Endothelial cell of umbilical vein (primary cell): ENCODE measurements at regions not wholly inside any gene's neighbourhood (a gene's known extent, or its start where the extent isn't known, plus 50 kb on each side); places are given as distances from the start of the nearest gene placed in this dataset.

ENCODE experiments used
- BruUV-seq: library from RNA; stranded (reverse); fragments of 400-500 nt; replicated peaks from 2 replicates; lab custom pipeline; 2021; lab: Mats Ljungman, UMichigan
- CTCF ChIA-PET: fragments of 300-600, 350-600 bp; sonication (Branson Sonifier 250); formaldehyde crosslinking; loops from one replicate; lab custom pipeline; 2021; ENCODE audit warnings: antibody characterized with exemption, inconsistent platforms; lab: Charles Lee
- POLR2A ChIA-PET: fragments of 300-600, 350-600 bp; sonication (Branson Sonifier 250); formaldehyde crosslinking; loops from one replicate; lab custom pipeline; 2021; ENCODE audit warnings: antibody characterized with exemption, inconsistent platforms; lab: Charles Lee
- DNase-seq: peaks from one replicate; pipeline ENCODE4 v3.0.0-alpha.2; 2011; ENCODE audit warnings: low read depth, low spot score
- FAIRE-seq: peaks from 2 replicates; lab custom pipeline; 2011; peaks lifted over from hg19 to GRCh38; lab: Jason Lieb, UNC
- H2AFZ ChIP-seq: 2 replicates; pipeline ENCODE4 v1.6.0; 2012; ENCODE audit warnings: low read depth, low read length, control low read depth, inconsistent platforms
- H3K27ac ChIP-seq: 2 replicates; pipeline ENCODE4 v1.5.1; 2011; ENCODE audit warnings: low read depth, mild to moderate bottlenecking, control low read depth, low read length, moderate library complexity; ENCODE audit not compliant: insufficient read depth
- H3K27me3 ChIP-seq, 2 experiments: 2 replicates each; pipeline versions ENCODE4 v1.6.0 to v1.6.1; 2011; ENCODE audit warnings: low read length in 2 of 2, mixed read lengths in 1 of 2; ENCODE audit not compliant: control insufficient read depth in 2 of 2, insufficient read depth in 2 of 2
- H3K36me3 ChIP-seq, 2 experiments: 2 replicates in 1 of 2; 3 replicates in 1 of 2; pipeline ENCODE4 v1.5.1; 2011; ENCODE audit warnings: low read length in 2 of 2, mild to moderate bottlenecking in 1 of 2, moderate library complexity in 1 of 2; ENCODE audit not compliant: control insufficient read depth in 2 of 2, insufficient read depth in 2 of 2; ENCODE audit errors: extremely low read depth in 1 of 2
- H3K4me1 ChIP-seq: 3 replicates; pipeline ENCODE4 v1.5.1; 2011; ENCODE audit warnings: mild to moderate bottlenecking, low read length; ENCODE audit not compliant: control insufficient read depth, insufficient read depth; ENCODE audit errors: extremely low read depth
- H3K4me2 ChIP-seq: 2 replicates; pipeline ENCODE4 v1.6.1; 2011; ENCODE audit warnings: low read length, control low read depth, mixed read lengths; ENCODE audit not compliant: insufficient read depth
- H3K4me3 ChIP-seq, 3 experiments: fragments of 200-600 bp in 1 of 3; sonication (generic), shearing (Covaris generic) in 1 of 3; replicated peaks in 1 of 3; 2 replicates each; pipeline ENCODE4 v1.5.1; 2011 to 2016; ENCODE audit warnings: control low read depth in 3 of 3, low read length in 3 of 3, mild to moderate bottlenecking in 2 of 3, inconsistent platforms in 1 of 3, low read depth in 1 of 3, moderate library complexity in 1 of 3; ENCODE audit not compliant: insufficient read depth in 1 of 3
- H3K79me2 ChIP-seq: 2 replicates; pipeline ENCODE4 v1.6.0; 2012; ENCODE audit warnings: low read length, inconsistent platforms; ENCODE audit not compliant: control insufficient read depth, insufficient read depth
- H3K9ac ChIP-seq: replicated peaks from 2 replicates; pipeline ENCODE3; 2011; ENCODE audit warnings: low read length, control low read depth; ENCODE audit not compliant: insufficient read depth; ENCODE audit errors: extremely low read depth
- H3K9me1 ChIP-seq: replicated peaks from 3 replicates; pipeline ENCODE4 v1.6.0; 2011; ENCODE audit warnings: mild to moderate bottlenecking, low read length; ENCODE audit not compliant: control insufficient read depth, insufficient read depth; ENCODE audit errors: extremely low read depth
- H3K9me3 ChIP-seq: replicated peaks from 2 replicates; pipeline ENCODE4 v1.5.1; 2012; ENCODE audit warnings: low read length, inconsistent platforms; ENCODE audit not compliant: control insufficient read depth, insufficient read depth
- H4K20me1 ChIP-seq: replicated peaks from 2 replicates; pipeline ENCODE3; 2011; ENCODE audit warnings: mild to moderate bottlenecking, low read length; ENCODE audit not compliant: control insufficient read depth, insufficient read depth; ENCODE audit errors: extremely low read depth
- CTCF ChIP-seq, 2 donors: IDR thresholded peaks; 1 replicate in 1 of 2; 2 replicates in 1 of 2; pipeline ENCODE4 v1.5.1; 2011; ENCODE audit warnings: low read length in 2 of 2, mild to moderate bottlenecking in 2 of 2, moderate library complexity in 2 of 2, control low read depth in 1 of 2, inconsistent platforms in 1 of 2, low read depth in 1 of 2; ENCODE audit not compliant: insufficient read depth in 1 of 2; ENCODE audit errors: extremely low read depth in 1 of 2
- EZH2 ChIP-seq: IDR thresholded peaks from 2 replicates; pipeline ENCODE4 v1.6.1; 2012; ENCODE audit warnings: borderline replicate concordance, low read depth, mild to moderate bottlenecking, moderate library complexity, low read length, inconsistent platforms; ENCODE audit not compliant: severe bottlenecking
- FOS ChIP-seq: IDR thresholded peaks from 2 replicates; pipeline ENCODE4 v1.6.1; 2011; ENCODE audit warnings: mild to moderate bottlenecking, low read length, moderate library complexity, borderline replicate concordance; ENCODE audit not compliant: insufficient read depth
- GATA2 ChIP-seq: IDR thresholded peaks from 2 replicates; pipeline ENCODE4 v1.7.0; 2011; ENCODE audit warnings: low read depth, mild to moderate bottlenecking, moderate library complexity, mixed read lengths, low read length; ENCODE audit not compliant: insufficient read length, insufficient read depth
- JUN ChIP-seq: IDR thresholded peaks from 2 replicates; pipeline ENCODE4 v1.6.1; 2011; ENCODE audit warnings: borderline replicate concordance, low read depth; ENCODE audit not compliant: insufficient read length, insufficient read depth
- MYC ChIP-seq: IDR thresholded peaks from one replicate; pipeline ENCODE4 v1.6.1; 2011; ENCODE audit warnings: mild to moderate bottlenecking, low read depth, low read length
- POLR2A ChIP-seq: IDR thresholded peaks from 2 replicates; pipeline ENCODE4 v1.6.1; 2012; ENCODE audit warnings: low read depth, mild to moderate bottlenecking, control low read depth, low read length
- POLR2AphosphoS5 ChIP-seq: IDR thresholded peaks from 2 replicates; pipeline ENCODE4 v1.6.1; 2012; ENCODE audit warnings: low read depth, mild to moderate bottlenecking, control low read depth, low read length, moderate library complexity; ENCODE audit not compliant: insufficient read depth
- dilution Hi-C: fragments of 300-500 bp; cut with MboI; formaldehyde crosslinking; loops from one replicate; pipeline ENCODE4 v1.15.0; 2019; ENCODE audit warnings: low sequenced_read_pairs; ENCODE audit not compliant: extremely low pct_ligation_motif_present
- intact Hi-C: fragments of 100-400 bp; cut with micrococcal nuclease; formaldehyde crosslinking; loops from one replicate; pipeline ENCODE4 v1.10.0; 2022
- TF ChIP-seq, protein P1 (sequence below): IDR thresholded peaks from 2 replicates; pipeline ENCODE4 v1.6.1; 2011; ENCODE audit not compliant: insufficient read depth, insufficient read length

GRCh38 chr7:17055596-17055995, 173.8 kb upstream of the AGR3 start:
- Histone ChIP-seq H3K4me3 (no peak overlapping the region), H3K9ac (no peak overlapping the region), H3K9me3 (no peaks in the 10 kb centered on the region), H3K36me3 (no peaks in the 10 kb centered on the region), H2AFZ (no peak overlapping the region), H3K9me1 (no peaks in the 10 kb centered on the region), H3K79me2 (no peaks in the 10 kb centered on the region), H3K4me2 (no peak overlapping the region), H3K27ac (no peak overlapping the region), H3K4me1 (peaks cover 14% of the 10 kb centered on the region), H3K27me3 (no peaks in the 10 kb centered on the region), H4K20me1 (no peaks in the 10 kb centered on the region)
- intact Hi-C loops = loop anchor here (5.0 kb wide), 1 partner anchor 477 kb away; no protein-coding TSS in a partner anchor
- CTCF ChIA-PET = interaction anchor here (1.3 to 1.7 kb wide), 2 partner anchors 8 to 246 kb away, joined by 7 to 9 read pairs; no protein-coding TSS in a partner anchor
- TF ChIP-seq FOS (no peak), EZH2 (no peak), GATA2 (no peak), MYC (no peak), POLR2A (no peak), JUN (no peak), CTCF (IDR thresholded peaks at IDR 0.05; ENCODE audit: extremely low read depth in 1 of 2, insufficient read depth in 1 of 2, low read depth in 1 of 2, low read length in 2 of 2) (no peak), POLR2AphosphoS5 (no peak)
- TF ChIP-seq, protein P1, sequence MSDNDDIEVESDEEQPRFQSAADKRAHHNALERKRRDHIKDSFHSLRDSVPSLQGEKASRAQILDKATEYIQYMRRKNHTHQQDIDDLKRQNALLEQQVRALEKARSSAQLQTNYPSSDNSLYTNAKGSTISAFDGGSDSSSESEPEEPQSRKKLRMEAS = no peak
- POLR2A ChIA-PET = no interaction called here
- DNase-seq = no peak
- BruUV-seq = no TSS peak
- dilution Hi-C loops = no loop called here
- no peak for FAIRE-seq
